Neural cell (in vitro differentiated cells): ENCODE measurements at regions not wholly inside any gene's neighbourhood (a gene's known extent, or its start where the extent isn't known, plus 50 kb on each side); places are given as distances from the start of the nearest gene placed in this dataset.

Source experiments
- H2AFZ ChIP-seq: fragments of 200-600, 300-800 bp; sonication (generic), shearing (Covaris generic); 2 replicates; pipeline ENCODE4 v1.6.0; 2014; ENCODE audit warnings: low read depth, mild to moderate bottlenecking, antibody characterized with exemption, low read length, moderate library complexity
- H3F3A ChIP-seq: fragments of 200-600 bp; shearing (Covaris generic); 2 replicates; pipeline ENCODE4 v1.6.1; 2016; ENCODE audit warnings: mild to moderate bottlenecking, moderate library complexity, mixed read lengths, antibody characterized with exemption, low read length; ENCODE audit not compliant: insufficient read depth, poor library complexity, severe bottlenecking
- H3K27ac ChIP-seq: fragments of 200-600, 300-800 bp; sonication (generic), shearing (Covaris generic); 2 replicates; pipeline ENCODE4 v1.5.1; 2014; ENCODE audit warnings: mild to moderate bottlenecking, low read length, moderate library complexity
- H3K27me3 ChIP-seq: fragments of 300-800, 200-600 bp; sonication (generic), shearing (Covaris generic); 2 replicates; pipeline ENCODE4 v1.6.0; 2014; ENCODE audit warnings: mild to moderate bottlenecking, low read depth, low read length, moderate library complexity; ENCODE audit not compliant: insufficient read depth
- H3K36me3 ChIP-seq: fragments of 300-800, 200-600 bp; sonication (generic), shearing (Covaris generic); 2 replicates; pipeline ENCODE4 v1.5.1; 2014; ENCODE audit warnings: mild to moderate bottlenecking, antibody characterized with exemption, low read length, moderate library complexity; ENCODE audit not compliant: insufficient read depth
- H3K4me2 ChIP-seq: fragments of 300-800, 200-600 bp; sonication (generic), shearing (Covaris generic); 2 replicates; pipeline ENCODE4 v1.6.0; 2014; ENCODE audit warnings: mild to moderate bottlenecking, low read length
- H3K4me3 ChIP-seq: fragments of 300-800, 200-600 bp; sonication (generic), shearing (Covaris generic); 2 replicates; pipeline ENCODE4 v1.5.1; 2014; ENCODE audit warnings: mild to moderate bottlenecking, low read length, moderate library complexity
- H3K79me2 ChIP-seq: fragments of 200-600 bp; shearing (Covaris generic); replicated peaks from 2 replicates; pipeline ENCODE4 v1.6.0; 2014; ENCODE audit warnings: mild to moderate bottlenecking, low read length, moderate library complexity; ENCODE audit not compliant: insufficient read depth
- H3K9ac ChIP-seq: fragments of 300-800, 200-600 bp; sonication (generic), shearing (Covaris generic); 2 replicates; pipeline ENCODE4 v1.6.1; 2016; ENCODE audit warnings: mild to moderate bottlenecking, low read length, mixed read lengths
- H3K9me2 ChIP-seq: fragments of 200-600 bp; shearing (Covaris generic); 2 replicates; pipeline ENCODE4 v1.6.1; 2016; ENCODE audit warnings: mild to moderate bottlenecking, low read length, mixed read lengths; ENCODE audit not compliant: insufficient read depth
- H3K9me3 ChIP-seq: fragments of 200-600, 300-800 bp; sonication (generic), shearing (Covaris generic); 2 replicates; pipeline ENCODE4 v1.6.1; 2016; ENCODE audit warnings: mild to moderate bottlenecking, mixed run types, low read length, moderate library complexity, mixed read lengths
- H4K20me1 ChIP-seq: fragments of 200-600 bp; shearing (Covaris generic); 2 replicates; pipeline ENCODE4 v1.6.1; 2016; ENCODE audit warnings: mild to moderate bottlenecking, mixed run types; ENCODE audit not compliant: insufficient read depth
- CTCF ChIP-seq: fragments of 450-650 bp; IDR thresholded peaks from 2 replicates; pipeline ENCODE4 v1.5.1; 2014; ENCODE audit warnings: antibody characterized with exemption, mild to moderate bottlenecking, moderate library complexity; ENCODE audit not compliant: poor library complexity, severe bottlenecking
- EP300 ChIP-seq: fragments of 450-650 bp; conservative IDR thresholded peaks from 2 replicates; pipeline ENCODE4 v1.6.1; 2014; ENCODE audit warnings: antibody characterized with exemption, mild to moderate bottlenecking, moderate library complexity; ENCODE audit not compliant: poor library complexity, severe bottlenecking
- EZH2 ChIP-seq: fragments of 200-600, 300-800 bp; shearing (Covaris generic), sonication (generic); IDR thresholded peaks from 2 replicates; pipeline ENCODE4 v1.6.1; 2014; ENCODE audit warnings: antibody characterized with exemption, low read length, borderline replicate concordance, mild to moderate bottlenecking; ENCODE audit not compliant: insufficient read depth, poor library complexity, severe bottlenecking
- MXI1 ChIP-seq: fragments of 450-650 bp; conservative IDR thresholded peaks from 2 replicates; pipeline ENCODE4 v1.6.1; 2014; ENCODE audit warnings: antibody characterized with exemption, mild to moderate bottlenecking; ENCODE audit not compliant: poor library complexity, severe bottlenecking
- POLR2AphosphoS5 ChIP-seq: IDR thresholded peaks from 2 replicates; pipeline ENCODE4 v1.6.1; 2012
- RAD21 ChIP-seq: fragments of 450-650 bp; conservative IDR thresholded peaks from 2 replicates; pipeline ENCODE4 v1.6.1; 2014; ENCODE audit warnings: antibody characterized with exemption, mild to moderate bottlenecking, moderate library complexity
- REST ChIP-seq: IDR thresholded peaks from 2 replicates; pipeline ENCODE4 v1.6.1; 2012; ENCODE audit warnings: borderline replicate concordance
- SMC3 ChIP-seq: fragments of 450-650 bp; conservative IDR thresholded peaks from 2 replicates; pipeline ENCODE4 v1.6.1; 2014; ENCODE audit warnings: antibody characterized with exemption, mild to moderate bottlenecking, moderate library complexity; ENCODE audit not compliant: poor library complexity
- TAF1 ChIP-seq: IDR thresholded peaks from 2 replicates; pipeline ENCODE4 v1.6.1; 2012; ENCODE audit warnings: low read depth

GRCh38 chr18:67599277-67599676 lies 82.8 kb upstream of the DSEL start:
- Histone ChIP-seq H2AFZ (no peak overlapping the region), H3F3A (no peaks in the 10 kb centered on the region), H3K27ac (no peak overlapping the region), H3K4me3 (no peak overlapping the region), H3K9me3 (no peaks in the 10 kb centered on the region), H3K27me3 (no peaks in the 10 kb centered on the region), H3K79me2 (no peaks in the 10 kb centered on the region), H3K9me2 (no peaks in the 10 kb centered on the region), H3K4me2 (no peak overlapping the region), H3K9ac (no peak overlapping the region), H4K20me1 (no peaks in the 10 kb centered on the region), H3K36me3 (no peaks in the 10 kb centered on the region)
- TF ChIP-seq EZH2 (no peak), POLR2AphosphoS5 (no peak), CTCF (no peak), SMC3 (no peak), EP300 (no peak)

GRCh38 chr18:67597759-67598158 lies 81.2 kb upstream of the DSEL start:
- Histone ChIP-seq H3K36me3 (no peaks in the 10 kb centered on the region), H3K4me2 (no peak overlapping the region), H3K9me3 (no peaks in the 10 kb centered on the region), H3K4me3 (no peak overlapping the region), H3F3A (no peaks in the 10 kb centered on the region), H3K27me3 (no peaks in the 10 kb centered on the region), H2AFZ (no peak overlapping the region), H3K79me2 (no peaks in the 10 kb centered on the region), H3K9ac (no peak overlapping the region), H4K20me1 (no peaks in the 10 kb centered on the region), H3K9me2 (no peaks in the 10 kb centered on the region), H3K27ac (peak overlapping the region; percentile 6)
- TF ChIP-seq CTCF = no peak
- TF ChIP-seq POLR2AphosphoS5 = peak; percentile 60
- peak; percentile 77 for TF ChIP-seq EP300

GRCh38 chr18:67596003-67596402 lies 79.5 kb upstream of the DSEL start:
- H3K79me2 ChIP-seq = no peaks in the 10 kb centered on the region
- no peak overlapping the region for H3K9ac ChIP-seq
- H3K27ac ChIP-seq = no peak overlapping the region
- no peaks in the 10 kb centered on the region for H4K20me1 ChIP-seq
- no peak overlapping the region for H2AFZ ChIP-seq
- H3K4me3 ChIP-seq = no peak overlapping the region
- H3K36me3 ChIP-seq = no peaks in the 10 kb centered on the region
- H3K9me2 ChIP-seq = no peaks in the 10 kb centered on the region
- no peak overlapping the region for H3K4me2 ChIP-seq
- H3K27me3 ChIP-seq = no peaks in the 10 kb centered on the region
- no peaks in the 10 kb centered on the region for H3K9me3 ChIP-seq
- H3F3A ChIP-seq = no peaks in the 10 kb centered on the region
- no peak for TF ChIP-seq REST
- TF ChIP-seq EZH2 = no peak
- TF ChIP-seq MXI1 = no peak
- no peak for TF ChIP-seq SMC3
- no peak for TF ChIP-seq EP300
- no peak for TF ChIP-seq RAD21
- no peak for TF ChIP-seq TAF1
- no peak for TF ChIP-seq CTCF
